BLaER1 (cell line): ENCODE measurements at regions not wholly inside any gene's neighbourhood (a gene's known extent, or its start where the extent isn't known, plus 50 kb on each side); places are given as distances from the start of the nearest gene placed in this dataset.

Experiments
- H3K27ac ChIP-seq: shearing (Covaris generic); formaldehyde crosslinking; 2 replicates; pipeline ENCODE4 v1.8.1; 2022
- H3K27me3 ChIP-seq: shearing (Covaris generic); formaldehyde crosslinking; 2 replicates; pipeline ENCODE4 v1.8.1; 2022
- H3K36me3 ChIP-seq: shearing (Covaris generic); formaldehyde crosslinking; 2 replicates; pipeline ENCODE4 v1.8.1; 2022
- H3K4me1 ChIP-seq: shearing (Covaris generic); formaldehyde crosslinking; 2 replicates; pipeline ENCODE4 v1.8.1; 2022
- H3K4me2 ChIP-seq: shearing (Covaris generic); formaldehyde crosslinking; 2 replicates; pipeline ENCODE4 v1.8.1; 2022
- H3K4me3 ChIP-seq: shearing (Covaris generic); formaldehyde crosslinking; 2 replicates; pipeline ENCODE4 v1.8.1; 2022
- H3K9ac ChIP-seq: shearing (Covaris generic); formaldehyde crosslinking; 2 replicates; pipeline ENCODE4 v1.8.1; 2022
- H3K9me3 ChIP-seq: shearing (Covaris generic); formaldehyde crosslinking; 2 replicates; pipeline ENCODE4 v1.8.1; 2022
- H4K20me1 ChIP-seq: shearing (Covaris generic); formaldehyde crosslinking; 2 replicates; pipeline ENCODE4 v1.8.1; 2022
- Cebpa-rat ChIP-seq: shearing (Covaris generic); IDR thresholded peaks from 2 replicates; pipeline ENCODE4 v1.8.1; 2022

DNA sequence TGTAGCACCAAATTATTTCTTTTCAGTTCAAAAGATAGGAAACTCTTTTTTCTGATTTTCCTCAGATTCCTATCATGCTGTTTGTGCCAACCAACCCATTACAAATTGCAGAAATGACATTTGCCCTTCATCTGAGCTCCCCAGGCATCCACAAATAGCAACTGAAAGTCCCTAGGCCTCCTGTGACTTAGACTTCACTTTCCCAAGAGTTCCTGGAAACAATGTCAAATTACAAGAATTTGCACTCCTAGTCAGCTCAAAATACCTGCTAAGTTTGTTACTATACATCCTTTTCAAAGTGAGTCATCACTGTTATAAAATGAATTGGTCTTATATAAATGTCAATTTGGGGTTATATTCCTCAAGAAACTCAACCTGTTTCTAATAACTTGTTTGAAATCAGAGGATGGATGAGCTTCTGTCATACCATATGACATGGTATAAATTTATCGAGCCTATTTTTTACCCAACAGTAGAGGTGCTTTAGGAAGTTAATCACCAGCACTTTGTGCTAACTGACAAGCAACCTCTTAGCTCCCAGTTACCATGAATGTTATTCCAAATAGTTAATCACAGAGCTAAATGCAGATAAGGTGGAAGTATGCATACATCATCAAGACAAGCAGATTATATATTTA, 256.5 kb downstream of the HACE1 start:
- H3K36me3 ChIP-seq: no peaks in the 10 kb centered on the region
- no peak overlapping the region for H3K4me2 ChIP-seq
- no peaks in the 10 kb centered on the region for H4K20me1 ChIP-seq
- no peak overlapping the region for H3K27ac ChIP-seq
- H3K4me3 ChIP-seq: no peak overlapping the region
- H3K9me3 ChIP-seq: no peaks in the 10 kb centered on the region
- no peak overlapping the region for H3K9ac ChIP-seq
- no peaks in the 10 kb centered on the region for H3K27me3 ChIP-seq
- no peak for TF ChIP-seq Cebpa-rat
- H3K4me1 ChIP-seq: no peaks in the 10 kb centered on the region

GRCh38 chr6:104601721-104602120, 258.0 kb downstream of the HACE1 start:
- Histone ChIP-seq H3K27ac (no peak overlapping the region), H3K9me3 (no peaks in the 10 kb centered on the region), H3K9ac (no peak overlapping the region), H3K4me3 (no peak overlapping the region), H3K36me3 (no peaks in the 10 kb centered on the region), H3K27me3 (no peaks in the 10 kb centered on the region), H3K4me2 (no peak overlapping the region), H4K20me1 (no peaks in the 10 kb centered on the region), H3K4me1 (no peaks in the 10 kb centered on the region)
- TF ChIP-seq Cebpa-rat: no peak

- no peaks in the 10 kb centered on the region for H4K20me1 ChIP-seq
- H3K9me3 ChIP-seq: no peaks in the 10 kb centered on the region
- no peak overlapping the region for H3K4me3 ChIP-seq
- H3K27me3 ChIP-seq: no peaks in the 10 kb centered on the region
- H3K9ac ChIP-seq: no peak overlapping the region
- no peaks in the 10 kb centered on the region for H3K4me1 ChIP-seq
- no peak overlapping the region for H3K27ac ChIP-seq
- H3K4me2 ChIP-seq: no peak overlapping the region
- no peak for TF ChIP-seq Cebpa-rat
- no peaks in the 10 kb centered on the region for H3K36me3 ChIP-seq
Observed at GRCh38 chr6:104601131-104601651, 258.5 kb downstream of the HACE1 start.

- Histone ChIP-seq H3K36me3 (no peaks in the 10 kb centered on the region), H3K27me3 (no peaks in the 10 kb centered on the region), H3K4me3 (no peak overlapping the region), H3K9ac (no peak overlapping the region), H3K4me2 (no peak overlapping the region), H4K20me1 (no peaks in the 10 kb centered on the region), H3K9me3 (no peaks in the 10 kb centered on the region), H3K27ac (no peak overlapping the region), H3K4me1 (no peaks in the 10 kb centered on the region)
- no peak for TF ChIP-seq Cebpa-rat
Observed at GRCh38 chr6:104600639-104600931, 259.1 kb downstream of the HACE1 start.

- Histone ChIP-seq H3K36me3 (no peaks in the 10 kb centered on the region), H3K4me3 (no peak overlapping the region), H3K4me1 (no peaks in the 10 kb centered on the region), H3K4me2 (no peak overlapping the region), H3K27me3 (no peaks in the 10 kb centered on the region), H4K20me1 (no peaks in the 10 kb centered on the region), H3K27ac (no peak overlapping the region), H3K9me3 (no peaks in the 10 kb centered on the region), H3K9ac (no peak overlapping the region)
- no peak for TF ChIP-seq Cebpa-rat
Observed at GRCh38 chr6:104599821-104600638, 259.7 kb downstream of the HACE1 start.

DNA sequence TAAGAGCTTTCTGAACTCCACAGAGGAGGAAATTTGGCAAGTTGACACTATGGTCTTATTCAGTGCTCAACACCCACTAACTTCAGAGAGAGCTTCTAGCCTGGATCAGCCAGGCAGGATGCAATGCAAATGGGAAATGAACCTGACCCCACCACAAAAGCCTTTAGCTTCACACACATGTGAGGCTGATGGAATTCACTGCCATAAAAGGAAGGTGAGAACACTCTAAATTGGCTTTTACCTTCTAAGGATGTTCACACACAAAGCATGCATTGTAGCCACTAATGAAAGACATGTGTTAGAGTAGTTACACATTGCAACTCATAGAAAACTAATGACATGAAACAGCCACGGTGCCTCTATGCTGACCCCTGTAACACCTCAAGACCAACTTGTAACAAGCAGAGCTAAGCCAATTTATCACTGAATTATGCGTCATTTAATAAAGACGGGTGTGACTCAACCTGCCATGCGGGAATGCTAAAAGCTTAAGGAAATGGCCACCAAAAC, 262.1 kb downstream of the HACE1 start:
- Histone ChIP-seq H3K9me3 (no peaks in the 10 kb centered on the region), H3K9ac (no peak overlapping the region), H3K4me2 (no peak overlapping the region), H3K4me1 (no peaks in the 10 kb centered on the region), H3K36me3 (no peaks in the 10 kb centered on the region), H4K20me1 (no peaks in the 10 kb centered on the region), H3K4me3 (no peak overlapping the region), H3K27ac (no peak overlapping the region), H3K27me3 (no peaks in the 10 kb centered on the region)
- no peak for TF ChIP-seq Cebpa-rat

DNA sequence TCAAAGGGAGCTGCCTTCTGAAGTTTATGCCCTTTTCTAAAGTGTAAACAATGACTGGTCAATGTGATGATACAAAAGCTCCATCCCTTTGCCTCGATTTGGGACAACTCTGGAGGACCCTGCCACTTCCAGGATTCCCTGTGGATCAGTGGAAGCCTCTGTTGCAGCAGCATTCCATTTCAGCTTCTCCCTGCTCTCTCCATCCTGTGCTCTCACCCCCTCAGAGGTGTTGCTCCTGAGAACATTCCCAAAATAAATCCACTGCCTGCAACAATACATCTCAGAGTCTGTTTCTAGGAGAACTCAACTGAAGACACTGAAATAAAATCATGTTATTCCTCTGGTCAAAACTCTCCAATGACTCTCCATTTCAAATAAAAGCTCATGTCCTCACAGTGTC, 263.6 kb downstream of the HACE1 start:
- H3K27ac ChIP-seq: no peak overlapping the region
- H4K20me1 ChIP-seq: no peaks in the 10 kb centered on the region
- no peaks in the 10 kb centered on the region for H3K4me1 ChIP-seq
- no peaks in the 10 kb centered on the region for H3K27me3 ChIP-seq
- H3K36me3 ChIP-seq: no peaks in the 10 kb centered on the region
- H3K4me2 ChIP-seq: no peak overlapping the region
- no peak overlapping the region for H3K4me3 ChIP-seq
- no peak overlapping the region for H3K9ac ChIP-seq
- no peak for TF ChIP-seq Cebpa-rat
- no peaks in the 10 kb centered on the region for H3K9me3 ChIP-seq

GRCh38 chr6:104595311-104595820, 264.4 kb downstream of the HACE1 start:
- Histone ChIP-seq H3K4me2 (no peak overlapping the region), H3K4me3 (no peak overlapping the region), H3K27me3 (no peaks in the 10 kb centered on the region), H3K9me3 (no peaks in the 10 kb centered on the region), H3K4me1 (no peaks in the 10 kb centered on the region), H3K9ac (no peak overlapping the region), H4K20me1 (no peaks in the 10 kb centered on the region), H3K36me3 (no peaks in the 10 kb centered on the region), H3K27ac (no peak overlapping the region)
- TF ChIP-seq Cebpa-rat: no peak

DNA sequence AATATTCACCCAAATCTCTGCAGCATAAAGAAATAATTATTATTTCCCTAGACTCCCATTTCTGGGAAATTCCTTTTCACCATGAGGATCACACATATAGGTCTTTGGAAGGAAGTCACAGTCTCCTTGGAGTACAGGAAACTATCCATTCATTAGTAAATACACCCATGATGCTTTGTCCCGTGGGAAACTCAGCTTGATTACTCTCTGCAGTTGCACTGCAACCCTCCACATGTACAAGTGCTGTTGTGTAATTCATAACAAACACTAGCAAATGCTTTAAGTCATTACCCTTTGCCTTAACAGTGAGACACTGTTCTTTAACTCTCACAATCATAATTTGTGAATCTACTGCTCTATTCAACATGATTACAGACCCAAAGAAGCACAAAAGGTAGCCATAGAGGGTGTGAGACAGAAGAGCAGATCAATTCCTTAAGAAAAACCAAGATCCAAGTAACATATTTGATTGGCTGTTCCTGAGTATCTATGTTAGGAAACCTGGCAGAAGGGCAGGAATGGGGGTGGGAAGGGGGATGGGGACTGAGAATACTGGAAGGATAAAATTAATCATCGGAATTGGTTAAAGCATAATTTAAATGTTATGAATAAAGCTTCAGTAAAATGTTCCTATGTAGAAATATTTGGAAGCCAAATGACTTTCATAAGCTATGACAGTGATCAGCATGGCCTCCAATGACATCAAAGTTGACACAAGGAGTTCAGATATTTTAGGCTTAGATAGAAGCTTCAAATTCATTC, 268.0 kb downstream of the HACE1 start:
- no peaks in the 10 kb centered on the region for H3K27me3 ChIP-seq
- no peak overlapping the region for H3K4me3 ChIP-seq
- H4K20me1 ChIP-seq: no peaks in the 10 kb centered on the region
- no peaks in the 10 kb centered on the region for H3K36me3 ChIP-seq
- H3K27ac ChIP-seq: no peak overlapping the region
- no peaks in the 10 kb centered on the region for H3K4me1 ChIP-seq
- no peak overlapping the region for H3K4me2 ChIP-seq
- no peak overlapping the region for H3K9ac ChIP-seq
- TF ChIP-seq Cebpa-rat: no peak
- H3K9me3 ChIP-seq: no peaks in the 10 kb centered on the region

DNA sequence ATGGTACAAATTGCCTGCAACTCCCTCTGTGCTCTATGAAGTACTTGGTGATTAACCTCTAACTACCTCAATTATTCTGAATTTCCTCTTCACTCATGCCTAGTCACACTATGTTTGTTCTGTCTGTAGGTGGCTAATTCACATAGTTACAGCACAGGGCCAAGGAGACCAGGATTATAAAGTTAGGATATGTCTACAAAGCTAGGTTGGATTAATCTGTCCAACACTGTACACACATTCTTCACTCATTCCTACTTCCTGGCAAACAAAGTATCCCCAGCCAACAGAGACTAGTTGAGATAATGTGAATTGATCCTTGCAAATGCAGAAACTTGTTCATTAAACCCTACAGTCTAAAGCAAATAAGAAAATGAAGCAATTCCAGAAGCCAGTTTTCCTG, 269.8 kb downstream of the HACE1 start:
- Histone ChIP-seq H3K4me1 (no peaks in the 10 kb centered on the region), H3K9ac (no peak overlapping the region), H3K27ac (no peak overlapping the region), H4K20me1 (no peaks in the 10 kb centered on the region), H3K4me3 (no peak overlapping the region), H3K4me2 (no peak overlapping the region), H3K9me3 (no peaks in the 10 kb centered on the region), H3K36me3 (no peaks in the 10 kb centered on the region), H3K27me3 (no peaks in the 10 kb centered on the region)
- TF ChIP-seq Cebpa-rat: no peak
